Keratinocyte (primary cell): ENCODE measurements at regions not wholly inside any gene's neighbourhood (a gene's known extent, or its start where the extent isn't known, plus 50 kb on each side); places are given as distances from the start of the nearest gene placed in this dataset.

Experiments
- DNase-seq: peaks from one replicate; pipeline ENCODE4 v3.0.0-alpha.2; 2011; ENCODE audit warnings: low read depth, missing footprints, low spot score
- FAIRE-seq: peaks from 2 replicates; lab custom pipeline; 2011; peaks lifted over from hg19 to GRCh38; lab: Jason Lieb, UNC
- H2AFZ ChIP-seq: 2 replicates; pipeline ENCODE4 v1.6.0; 2012; ENCODE audit warnings: low read length, control low read depth, inconsistent platforms; ENCODE audit not compliant: control insufficient read depth
- H3K27ac ChIP-seq: 2 replicates; pipeline ENCODE4 v1.5.1; 2011; ENCODE audit warnings: low read length; ENCODE audit not compliant: control insufficient read depth, insufficient read depth
- H3K27me3 ChIP-seq: 3 replicates; pipeline ENCODE4 v1.6.0; 2011; ENCODE audit warnings: low read length; ENCODE audit not compliant: control insufficient read depth, insufficient read depth; ENCODE audit errors: extremely low read depth
- H3K36me3 ChIP-seq, 2 experiments: 2 replicates in 1 of 2; 3 replicates in 1 of 2; pipeline ENCODE4 v1.5.1; 2011; ENCODE audit warnings: low read length in 2 of 2, mild to moderate bottlenecking in 1 of 2; ENCODE audit not compliant: control insufficient read depth in 2 of 2, insufficient read depth in 2 of 2; ENCODE audit errors: extremely low read depth in 1 of 2
- H3K4me1 ChIP-seq: 3 replicates; pipeline ENCODE4 v1.5.1; 2011; ENCODE audit warnings: low read length; ENCODE audit not compliant: control insufficient read depth, insufficient read depth; ENCODE audit errors: extremely low read depth
- H3K4me2 ChIP-seq: 3 replicates; pipeline ENCODE4 v1.6.0; 2011; ENCODE audit warnings: low read depth, low read length; ENCODE audit not compliant: control insufficient read depth, insufficient read depth; ENCODE audit errors: extremely low read depth
- H3K4me3 ChIP-seq, 3 experiments: fragments of 200-600 bp in 1 of 3; sonication (generic) in 1 of 3; 2 replicates in 2 of 3; 3 replicates in 1 of 3; pipeline ENCODE4 v1.5.1; 2011 to 2016; ENCODE audit warnings: low read length in 3 of 3, mild to moderate bottlenecking in 3 of 3, control low read depth in 2 of 3, inconsistent platforms in 1 of 3, low read depth in 1 of 3, mixed read lengths in 1 of 3, mixed run types in 1 of 3, moderate library complexity in 1 of 3; ENCODE audit not compliant: control insufficient read depth in 2 of 3, insufficient read depth in 2 of 3; ENCODE audit errors: extremely low read depth in 1 of 3
- H3K79me2 ChIP-seq: 2 replicates; pipeline ENCODE4 v1.6.0; 2012; ENCODE audit warnings: low read length; ENCODE audit not compliant: control insufficient read depth, insufficient read depth
- H3K9ac ChIP-seq: 3 replicates; pipeline ENCODE4 v1.6.0; 2011; ENCODE audit warnings: low read length; ENCODE audit not compliant: control insufficient read depth, insufficient read depth; ENCODE audit errors: extremely low read depth
- H3K9me1 ChIP-seq: 3 replicates; pipeline ENCODE4 v1.6.0; 2011; ENCODE audit warnings: low read length; ENCODE audit not compliant: control insufficient read depth, insufficient read depth; ENCODE audit errors: extremely low read depth
- H3K9me3 ChIP-seq: 2 replicates; pipeline ENCODE4 v1.5.1; 2012; ENCODE audit warnings: low read depth, low read length; ENCODE audit not compliant: control insufficient read depth
- H4K20me1 ChIP-seq: 3 replicates; pipeline ENCODE4 v1.6.0; 2011; ENCODE audit warnings: low read length; ENCODE audit not compliant: control insufficient read depth, insufficient read depth; ENCODE audit errors: extremely low read depth
- CTCF ChIP-seq, 3 experiments: IDR thresholded peaks in 1 of 3; conservative IDR thresholded peaks in 1 of 3; optimal IDR thresholded peaks in 1 of 3; 2 replicates in 2 of 3; 3 replicates in 1 of 3; pipeline versions ENCODE3 to v1.5.1; 2011; ENCODE audit warnings: low read length in 3 of 3, mild to moderate bottlenecking in 3 of 3, moderate library complexity in 2 of 3, control low read depth in 1 of 3, inconsistent platforms in 1 of 3; ENCODE audit not compliant: insufficient read depth in 2 of 3; ENCODE audit errors: extremely low read depth in 1 of 3
- EZH2 ChIP-seq: IDR thresholded peaks from one replicate; pipeline ENCODE4 v1.6.1; 2012; ENCODE audit warnings: inconsistent platforms, mild to moderate bottlenecking, low read length, moderate library complexity
- dilution Hi-C: fragments of 300-500 bp; cut with MboI; formaldehyde crosslinking; loops from one replicate; pipeline ENCODE4 v1.7.0; 2020; ENCODE audit warnings: low sequenced_read_pairs; ENCODE audit not compliant: extremely low pct_ligation_motif_present

- Histone ChIP-seq H3K4me1 (no peaks in the 10 kb centered on the region), H3K4me3 (no peak overlapping the region), H3K27me3 (no peaks in the 10 kb centered on the region), H2AFZ (no peak overlapping the region), H3K79me2 (no peaks in the 10 kb centered on the region), H3K4me2 (no peak overlapping the region), H3K9me3 (no peaks in the 10 kb centered on the region), H3K9me1 (no peaks in the 10 kb centered on the region), H3K27ac (no peak overlapping the region), H3K9ac (no peak overlapping the region), H3K36me3 (no peaks in the 10 kb centered on the region), H4K20me1 (no peaks in the 10 kb centered on the region)
- FAIRE-seq = no peak
- no peak for TF ChIP-seq EZH2
- peak; percentile 66 to 92 (median 66) for TF ChIP-seq CTCF (optimal IDR thresholded peaks at IDR 0.05 in 1 of 3, IDR thresholded peaks at IDR 0.05 in 1 of 3, conservative IDR thresholded peaks at IDR 0.05 in 1 of 3; ENCODE audit: extremely low read depth in 1 of 3, insufficient read depth in 2 of 3, low read length in 3 of 3)
- no peak for DNase-seq
- dilution Hi-C loops = no loop called here
These were observed 171.4 kb upstream of the DYNLRB2 start for GRCh38 chr16:80369138-80369958.

- no peak overlapping the region for H3K27ac ChIP-seq
- TF ChIP-seq EZH2 (no peak), CTCF (optimal IDR thresholded peaks at IDR 0.05 in 1 of 3, IDR thresholded peaks at IDR 0.05 in 1 of 3, conservative IDR thresholded peaks at IDR 0.05 in 1 of 3; ENCODE audit: extremely low read depth in 1 of 3, insufficient read depth in 2 of 3, low read length in 3 of 3) (no peak)
- no peak overlapping the region for H3K4me3 ChIP-seq
- DNase-seq (no peak), FAIRE-seq (peak; percentile 23)
- H3K27me3 ChIP-seq = no peaks in the 10 kb centered on the region
- H4K20me1 ChIP-seq = no peaks in the 10 kb centered on the region
- H3K4me2 ChIP-seq = no peak overlapping the region
- H2AFZ ChIP-seq = no peak overlapping the region
- H3K9me3 ChIP-seq = no peaks in the 10 kb centered on the region
- no peaks in the 10 kb centered on the region for H3K9me1 ChIP-seq
- H3K4me1 ChIP-seq = no peaks in the 10 kb centered on the region
- H3K79me2 ChIP-seq = no peaks in the 10 kb centered on the region
- dilution Hi-C loops = no loop called here
- no peak overlapping the region for H3K9ac ChIP-seq
- no peaks in the 10 kb centered on the region for H3K36me3 ChIP-seq
These were observed 173.6 kb upstream of the DYNLRB2 start for GRCh38 chr16:80367037-80367658.
